PFSK-1 (cell line): ENCODE measurements at regions not wholly inside any gene's neighbourhood (a gene's known extent, or its start where the extent isn't known, plus 50 kb on each side); places are given as distances from the start of the nearest gene placed in this dataset.

Experiments
- FOXP2 ChIP-seq: optimal IDR thresholded peaks from 2 replicates; pipeline ENCODE3; 2011; ENCODE audit warnings: borderline replicate concordance, control low read depth, inconsistent platforms; ENCODE audit not compliant: insufficient read depth; ENCODE audit errors: extremely low read length, extremely low read depth
- POLR2AphosphoS5 ChIP-seq: IDR thresholded peaks from 2 replicates; pipeline ENCODE4 v1.6.1; 2012; ENCODE audit warnings: low read depth, mild to moderate bottlenecking, control low read depth, low read length, moderate library complexity
- SIN3A ChIP-seq: IDR thresholded peaks from 2 replicates; pipeline ENCODE4 v1.6.1; 2012; ENCODE audit warnings: mild to moderate bottlenecking, low read length, moderate library complexity, borderline replicate concordance; ENCODE audit not compliant: insufficient read depth
- TAF1 ChIP-seq: IDR thresholded peaks from 2 replicates; pipeline ENCODE4 v1.6.1; 2012; ENCODE audit warnings: low read length, control low read depth, borderline replicate concordance; ENCODE audit not compliant: insufficient read depth
- TF ChIP-seq, protein P1 (sequence below), 2 experiments: IDR thresholded peaks; 2 replicates each; pipeline versions ENCODE4 v1.6.1 to v1.8.0; 2011 to 2012; ENCODE audit warnings: low read depth in 2 of 2, low read length in 2 of 2, control low read depth in 1 of 2, inconsistent platforms in 1 of 2, mild to moderate bottlenecking in 1 of 2, moderate library complexity in 1 of 2; ENCODE audit not compliant: insufficient read depth in 1 of 2

DNA sequence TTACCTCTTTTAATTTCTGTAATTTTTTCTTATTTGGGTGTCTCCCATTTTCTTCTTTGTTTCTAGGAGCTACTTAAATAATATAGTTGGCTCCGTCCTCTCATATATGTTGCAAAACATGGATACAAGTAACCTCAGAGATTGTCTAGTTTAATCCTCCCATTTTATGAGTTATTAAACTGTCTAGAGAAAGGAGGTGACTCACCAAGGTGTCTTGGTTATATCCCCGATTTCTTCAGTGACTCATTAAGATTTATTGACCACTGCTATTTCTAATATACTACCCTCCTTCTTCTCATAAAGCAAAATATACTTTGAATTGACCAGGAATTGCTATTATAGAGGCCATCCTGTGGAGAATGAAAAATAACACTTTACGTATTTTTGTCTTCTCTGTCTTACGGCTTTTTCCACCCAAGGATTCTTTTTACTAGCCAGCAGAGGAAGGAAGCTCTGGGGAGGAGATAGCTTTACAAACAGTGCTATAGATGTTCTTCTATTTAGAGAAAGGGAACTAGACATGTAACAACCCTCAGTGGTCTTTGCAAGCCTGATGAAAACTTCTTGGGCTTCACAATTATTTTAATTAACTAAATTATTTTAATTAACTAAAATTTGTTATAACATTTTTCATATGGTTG lies 300.4 kb upstream of the TNP1 start:
- no peak for TF ChIP-seq FOXP2

DNA sequence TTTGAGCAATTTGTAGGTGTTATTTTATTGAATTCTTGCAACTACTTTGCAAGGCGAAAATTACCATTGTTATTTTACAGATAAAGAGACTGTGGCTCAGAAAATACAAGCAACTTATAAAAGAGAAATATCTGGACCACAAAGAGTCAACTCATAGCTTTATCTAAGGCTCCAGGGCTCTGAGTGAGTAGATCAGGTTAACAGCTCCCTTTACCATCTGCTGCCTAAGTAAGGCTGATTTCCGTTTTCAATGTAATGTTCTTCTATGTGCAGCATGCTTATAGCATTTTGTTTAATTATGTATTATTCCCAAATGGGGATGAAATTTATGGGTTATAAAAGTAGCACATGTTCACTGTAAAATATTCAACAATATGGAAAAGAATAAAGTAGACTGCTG lies 299.1 kb upstream of the TNP1 start:
- TF ChIP-seq TAF1 = no peak
- no peak for TF ChIP-seq SIN3A
- TF ChIP-seq POLR2AphosphoS5 = no peak
- TF ChIP-seq, protein P1, sequence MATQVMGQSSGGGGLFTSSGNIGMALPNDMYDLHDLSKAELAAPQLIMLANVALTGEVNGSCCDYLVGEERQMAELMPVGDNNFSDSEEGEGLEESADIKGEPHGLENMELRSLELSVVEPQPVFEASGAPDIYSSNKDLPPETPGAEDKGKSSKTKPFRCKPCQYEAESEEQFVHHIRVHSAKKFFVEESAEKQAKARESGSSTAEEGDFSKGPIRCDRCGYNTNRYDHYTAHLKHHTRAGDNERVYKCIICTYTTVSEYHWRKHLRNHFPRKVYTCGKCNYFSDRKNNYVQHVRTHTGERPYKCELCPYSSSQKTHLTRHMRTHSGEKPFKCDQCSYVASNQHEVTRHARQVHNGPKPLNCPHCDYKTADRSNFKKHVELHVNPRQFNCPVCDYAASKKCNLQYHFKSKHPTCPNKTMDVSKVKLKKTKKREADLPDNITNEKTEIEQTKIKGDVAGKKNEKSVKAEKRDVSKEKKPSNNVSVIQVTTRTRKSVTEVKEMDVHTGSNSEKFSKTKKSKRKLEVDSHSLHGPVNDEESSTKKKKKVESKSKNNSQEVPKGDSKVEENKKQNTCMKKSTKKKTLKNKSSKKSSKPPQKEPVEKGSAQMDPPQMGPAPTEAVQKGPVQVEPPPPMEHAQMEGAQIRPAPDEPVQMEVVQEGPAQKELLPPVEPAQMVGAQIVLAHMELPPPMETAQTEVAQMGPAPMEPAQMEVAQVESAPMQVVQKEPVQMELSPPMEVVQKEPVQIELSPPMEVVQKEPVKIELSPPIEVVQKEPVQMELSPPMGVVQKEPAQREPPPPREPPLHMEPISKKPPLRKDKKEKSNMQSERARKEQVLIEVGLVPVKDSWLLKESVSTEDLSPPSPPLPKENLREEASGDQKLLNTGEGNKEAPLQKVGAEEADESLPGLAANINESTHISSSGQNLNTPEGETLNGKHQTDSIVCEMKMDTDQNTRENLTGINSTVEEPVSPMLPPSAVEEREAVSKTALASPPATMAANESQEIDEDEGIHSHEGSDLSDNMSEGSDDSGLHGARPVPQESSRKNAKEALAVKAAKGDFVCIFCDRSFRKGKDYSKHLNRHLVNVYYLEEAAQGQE (IDR thresholded peaks at IDR 0.05; ENCODE audit: insufficient read depth in 1 of 2, low read depth in 2 of 2, low read length in 2 of 2) = no peak
- no peak for TF ChIP-seq FOXP2

DNA sequence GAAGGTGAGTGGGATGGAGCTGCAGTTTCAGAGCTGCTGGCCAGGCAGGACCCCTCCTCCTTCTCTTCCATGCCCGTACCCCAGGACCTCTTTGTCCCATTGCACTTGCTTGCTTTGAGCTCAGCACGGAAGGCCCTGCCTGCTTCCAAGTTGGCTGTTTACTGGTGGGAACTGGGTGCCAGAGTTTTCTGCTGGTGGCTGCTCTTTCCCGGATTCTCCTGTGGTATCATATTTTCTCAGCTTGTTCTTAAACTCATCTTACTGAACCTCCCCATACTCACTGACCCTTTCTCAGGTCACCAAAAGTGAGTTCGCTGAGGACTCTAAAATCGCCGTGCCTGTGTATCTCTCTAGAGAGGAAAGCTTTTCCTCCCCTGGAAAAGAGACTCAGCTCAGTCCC lies 297.7 kb upstream of the TNP1 start:
- no peak for TF ChIP-seq FOXP2
- TF ChIP-seq POLR2AphosphoS5 = no peak
- TF ChIP-seq, protein P1 (IDR thresholded peaks at IDR 0.05; ENCODE audit: insufficient read depth in 1 of 2, low read depth in 2 of 2, low read length in 2 of 2) = no peak
- no peak for TF ChIP-seq SIN3A

DNA sequence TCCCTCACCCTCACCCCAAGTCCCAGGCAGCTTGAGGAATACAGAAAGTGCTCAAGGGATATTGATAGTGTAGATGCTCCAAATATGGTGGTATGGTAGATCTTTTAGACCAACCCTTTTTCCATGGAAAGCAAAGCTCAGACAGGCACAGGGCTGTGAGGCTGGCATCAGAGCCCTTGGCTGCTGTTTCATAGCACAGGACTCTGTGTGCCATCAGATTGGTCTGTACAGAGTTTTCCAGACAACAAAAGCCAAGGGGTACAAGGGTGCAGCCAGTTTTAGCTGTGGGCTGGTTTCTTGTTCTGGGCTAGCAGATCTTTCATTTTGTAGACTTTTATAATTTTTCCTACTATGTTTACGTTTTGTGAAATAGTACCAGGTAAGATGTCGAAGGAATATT lies 296.9 kb upstream of the TNP1 start:
- TF ChIP-seq, protein P1 (IDR thresholded peaks at IDR 0.05; ENCODE audit: insufficient read depth in 1 of 2, low read depth in 2 of 2, low read length in 2 of 2) = no peak
- no peak for TF ChIP-seq POLR2AphosphoS5
- no peak for TF ChIP-seq TAF1
- TF ChIP-seq SIN3A = no peak
- TF ChIP-seq FOXP2 = no peak

DNA sequence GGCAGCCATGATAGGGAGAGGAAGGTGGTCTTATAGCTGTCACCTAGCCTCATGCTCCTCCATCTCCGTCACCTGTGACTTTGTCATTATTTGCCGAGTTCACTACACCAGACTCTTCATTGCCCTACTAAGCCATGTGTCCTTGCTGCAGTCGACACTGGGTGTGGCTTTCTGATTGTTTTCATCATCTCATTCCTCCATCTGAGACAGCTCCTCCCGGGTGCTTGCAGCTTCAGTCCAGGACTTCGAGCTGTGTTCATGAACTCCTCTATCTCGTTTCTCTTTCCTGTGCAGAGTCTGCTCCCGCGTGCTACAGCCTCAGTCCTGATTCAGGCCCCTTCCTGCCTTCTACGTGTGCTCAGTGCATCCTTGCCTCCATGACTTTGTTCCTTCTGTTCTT lies 295.1 kb upstream of the TNP1 start:
- TF ChIP-seq SIN3A (no peak), FOXP2 (no peak), POLR2AphosphoS5 (no peak), TAF1 (no peak)
- TF ChIP-seq, protein P1 (IDR thresholded peaks at IDR 0.05; ENCODE audit: insufficient read depth in 1 of 2, low read depth in 2 of 2, low read length in 2 of 2) = no peak
